ENCODE measurements at regions not wholly inside any gene's neighbourhood (a gene's known extent, or its start where the extent isn't known, plus 50 kb on each side); places are given as distances from the start of the nearest gene placed in this dataset.

GRCh38 chr2:146227152-146228019 is 1617.4 kb upstream of the ACVR2A start:
- TF ChIP-seq, protein P1, sequence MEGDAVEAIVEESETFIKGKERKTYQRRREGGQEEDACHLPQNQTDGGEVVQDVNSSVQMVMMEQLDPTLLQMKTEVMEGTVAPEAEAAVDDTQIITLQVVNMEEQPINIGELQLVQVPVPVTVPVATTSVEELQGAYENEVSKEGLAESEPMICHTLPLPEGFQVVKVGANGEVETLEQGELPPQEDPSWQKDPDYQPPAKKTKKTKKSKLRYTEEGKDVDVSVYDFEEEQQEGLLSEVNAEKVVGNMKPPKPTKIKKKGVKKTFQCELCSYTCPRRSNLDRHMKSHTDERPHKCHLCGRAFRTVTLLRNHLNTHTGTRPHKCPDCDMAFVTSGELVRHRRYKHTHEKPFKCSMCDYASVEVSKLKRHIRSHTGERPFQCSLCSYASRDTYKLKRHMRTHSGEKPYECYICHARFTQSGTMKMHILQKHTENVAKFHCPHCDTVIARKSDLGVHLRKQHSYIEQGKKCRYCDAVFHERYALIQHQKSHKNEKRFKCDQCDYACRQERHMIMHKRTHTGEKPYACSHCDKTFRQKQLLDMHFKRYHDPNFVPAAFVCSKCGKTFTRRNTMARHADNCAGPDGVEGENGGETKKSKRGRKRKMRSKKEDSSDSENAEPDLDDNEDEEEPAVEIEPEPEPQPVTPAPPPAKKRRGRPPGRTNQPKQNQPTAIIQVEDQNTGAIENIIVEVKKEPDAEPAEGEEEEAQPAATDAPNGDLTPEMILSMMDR (IDR thresholded peaks at IDR 0.05) = no peak
- TF ChIP-seq POLR2A (IDR thresholded peaks at IDR 0.05) = no peak

Measured in Peyer's patch (tissue), 4 donors.